Right cardiac atrium (tissue), 5 donors: ENCODE measurements at regions not wholly inside any gene's neighbourhood (a gene's known extent, or its start where the extent isn't known, plus 50 kb on each side); places are given as distances from the start of the nearest gene placed in this dataset.
"Not testable (repeated sequence)": the region's sequence is repeated elsewhere in the genome, so short reads cannot be mapped to it uniquely, and the experiment has no call there.

Experiments
- ATAC-seq, 2 donors: fragments of 200-7000 bp; cut with Tn5 transposase; one replicate each; pipeline versions ENCODE4 v1.8.0 to v1.9.1; 2020; ENCODE audit warnings: moderate library complexity in 2 of 2, mild to moderate bottlenecking in 1 of 2
- DNase-seq, 3 donors: peaks; one replicate each; pipeline ENCODE4 v3.0.0-alpha.2; 2020
- H3K27ac ChIP-seq: one replicate; pipeline ENCODE4 v1.5.1; 2013; ENCODE audit warnings: mild to moderate bottlenecking, low read length, control low read depth, moderate library complexity
- H3K27me3 ChIP-seq: one replicate; pipeline ENCODE4 v1.6.1; 2013; ENCODE audit not compliant: control insufficient read depth, insufficient read depth
- H3K4me1 ChIP-seq: one replicate; pipeline ENCODE4 v1.6.1; 2013; ENCODE audit warnings: low read length; ENCODE audit not compliant: control insufficient read depth, insufficient read depth
- H3K4me3 ChIP-seq: one replicate; pipeline ENCODE4 v1.5.1; 2013; ENCODE audit warnings: low read length, control low read depth
- H3K9me3 ChIP-seq: one replicate; pipeline ENCODE4 v1.6.1; 2013; ENCODE audit warnings: low read length; ENCODE audit not compliant: control insufficient read depth
- WGBS: extraction: QIAGEN DNeasy Blood & Tissue Kit; methylation state at CpG from one replicate; pipeline ENCODE4 v1.1.7; 2013; 5-methylcytosine and 5-hydroxymethylcytosine counted together
- intact Hi-C, 4 donors: fragments of 100-400 bp; cut with DNase I; formaldehyde crosslinking; loops; one replicate each; pipeline versions ENCODE4 v1.11.0 to v1.14.0; 2022 to 2023
- donor health status: healthy with polysubstance abuse.
- donor health status: DM: no; HTN: yes; CAD: no.
- donor health status: DM: no; HTN: no; CAD: no.
- donor health status: DM: no; HTN: yes; CAD: no; lungs with severe emphysema.
- donor health status: DM: yes; HTN: yes; CAD: no.

GRCh38 chr6:76174722-76175121 lies 102.3 kb upstream of the IMPG1 start:
- Histone ChIP-seq H3K4me3 (no peak overlapping the region), H3K27me3 (no peaks in the 10 kb centered on the region), H3K4me1 (no peaks in the 10 kb centered on the region), H3K27ac (no peak overlapping the region), H3K9me3 (no peaks in the 10 kb centered on the region)
- intact Hi-C loops: no loop called here
- no peak for DNase-seq
- WGBS: 57% methylated on average over 1 of the region's 1 CpG
- ATAC-seq: no peak

DNA sequence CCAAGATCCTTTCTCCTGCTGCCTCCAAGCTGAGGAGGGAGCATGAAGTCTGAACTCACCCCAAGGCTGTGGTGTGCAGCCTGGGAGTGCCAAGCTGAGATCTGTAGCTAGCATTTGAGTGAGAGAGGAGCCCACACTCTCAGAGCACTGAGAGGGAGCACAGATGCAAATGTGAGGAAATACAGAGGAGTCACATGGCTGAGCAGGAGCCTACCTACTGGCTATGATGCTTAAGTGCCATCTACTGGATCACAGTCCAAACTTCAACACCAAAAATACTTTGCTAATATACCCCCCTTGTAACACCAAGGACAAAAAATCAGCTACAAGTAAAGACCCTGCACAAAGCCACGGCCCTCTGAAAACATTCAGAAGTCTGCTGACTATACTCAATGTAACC lies 94.4 kb upstream of the IMPG1 start:
- Histone ChIP-seq H3K4me3 (no peak overlapping the region), H3K27me3 (no peaks in the 10 kb centered on the region), H3K4me1 (no peaks in the 10 kb centered on the region), H3K9me3 (no peaks in the 10 kb centered on the region), H3K27ac (no peak overlapping the region)
- intact Hi-C loops: no loop called here
- ATAC-seq: no peak
- 67% methylated on average over 1 of the region's 1 CpG for WGBS
- no peak for DNase-seq

GRCh38 chr6:76166297-76166696 lies 93.8 kb upstream of the IMPG1 start:
- Histone ChIP-seq H3K4me3 (no peak overlapping the region), H3K27ac (no peak overlapping the region), H3K27me3 (no peaks in the 10 kb centered on the region), H3K9me3 (no peaks in the 10 kb centered on the region), H3K4me1 (no peaks in the 10 kb centered on the region)
- intact Hi-C loops: no loop called here
- DNase-seq: no peak
- no peak for ATAC-seq
- WGBS: 87% methylated on average over 6 of the region's 6 CpGs

DNA sequence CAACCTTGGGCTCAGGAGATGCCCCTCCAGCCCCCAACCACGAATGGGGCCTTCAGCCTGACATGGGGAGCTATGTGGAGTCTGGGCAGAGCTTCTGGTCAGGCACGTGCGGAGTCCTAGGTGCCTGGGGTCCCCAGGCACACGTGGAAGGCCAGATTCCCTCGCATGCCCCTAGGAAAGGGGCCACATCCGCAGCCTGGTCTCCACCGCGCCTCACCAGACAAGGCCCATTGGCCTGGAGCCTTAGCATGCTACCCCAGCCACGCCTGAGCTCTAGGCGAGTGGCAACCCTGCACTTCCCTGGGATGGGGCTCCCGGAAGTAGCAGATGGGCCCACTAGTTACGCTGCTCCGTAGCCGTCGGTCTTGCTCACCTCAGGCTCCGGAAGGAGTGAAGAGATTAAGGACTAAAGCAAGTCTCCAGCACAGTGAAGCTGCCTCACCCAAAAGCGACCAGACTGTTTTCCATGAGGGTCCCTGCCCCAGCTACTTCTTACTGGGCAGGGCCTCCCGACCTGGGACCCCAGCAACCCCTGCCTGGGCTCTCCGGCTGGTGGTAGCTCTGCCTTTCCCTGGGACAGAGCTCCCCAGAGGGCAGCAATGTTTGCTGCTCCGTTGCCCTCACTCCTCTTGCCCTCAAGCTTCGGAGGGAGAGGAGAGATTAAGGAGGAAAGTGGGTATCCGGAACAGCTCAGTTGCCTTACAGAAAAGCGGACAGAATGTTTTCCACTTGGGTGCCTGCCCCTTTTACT lies 93.2 kb upstream of the IMPG1 start:
- intact Hi-C loops: no loop called here
- 87% methylated on average over 23 of the region's 23 CpGs for WGBS
- Histone ChIP-seq H3K9me3 (no peaks in the 10 kb centered on the region), H3K4me3 (no peak overlapping the region), H3K4me1 (no peaks in the 10 kb centered on the region), H3K27me3 (no peaks in the 10 kb centered on the region), H3K27ac (no peak overlapping the region)
- no peak for ATAC-seq
- DNase-seq: peak in 1 of 3 donors; percentile 28

- WGBS: 73% methylated on average over 2 of the region's 2 CpGs
- Histone ChIP-seq H3K27me3 (no peaks in the 10 kb centered on the region), H3K4me3 (no peak overlapping the region), H3K27ac (no peak overlapping the region), H3K9me3 (no peaks in the 10 kb centered on the region), H3K4me1 (no peaks in the 10 kb centered on the region)
- intact Hi-C loops: no loop called here
- no peak for ATAC-seq
- no peak for DNase-seq
These were observed 90.3 kb upstream of the IMPG1 start for GRCh38 chr6:76162811-76163210.

- H3K9me3 ChIP-seq, H3K4me1 ChIP-seq, H3K27me3 ChIP-seq, H3K4me3 ChIP-seq, intact Hi-C loops, ATAC-seq, DNase-seq, H3K27ac ChIP-seq: not testable (repeated sequence)
- 80% methylated on average over 6 of the region's 6 CpGs for WGBS
These were observed 85.3 kb upstream of the IMPG1 start for GRCh38 chr6:76157800-76158199.

DNA sequence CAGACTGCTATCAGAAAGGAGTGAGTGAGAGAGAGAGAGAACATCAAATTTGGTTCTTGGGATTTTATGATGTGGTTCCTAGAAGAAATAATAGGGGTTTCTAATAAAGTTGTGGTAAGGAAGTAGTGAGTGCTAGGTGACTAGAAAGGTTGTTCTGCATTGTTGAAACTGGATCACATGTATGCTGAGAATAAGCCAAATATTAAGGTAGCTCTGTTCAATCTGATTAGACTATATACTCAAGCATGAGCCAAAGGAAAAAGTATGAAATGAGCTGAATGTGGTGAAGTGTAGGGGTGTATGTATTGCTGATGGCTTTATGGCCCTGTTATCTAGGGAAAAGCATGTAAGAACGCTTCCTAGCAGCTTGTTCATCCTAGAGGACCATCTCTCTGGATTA lies 63.0 kb upstream of the IMPG1 start:
- DNase-seq (no peak), ATAC-seq (no peak)
- Histone ChIP-seq H3K4me3 (no peak overlapping the region), H3K27me3 (no peaks in the 10 kb centered on the region), H3K27ac (no peak overlapping the region), H3K4me1 (no peaks in the 10 kb centered on the region), H3K9me3 (no peaks in the 10 kb centered on the region)
- WGBS: 58% methylated on average over 1 of the region's 1 CpG
- intact Hi-C loops: no loop called here

DNA sequence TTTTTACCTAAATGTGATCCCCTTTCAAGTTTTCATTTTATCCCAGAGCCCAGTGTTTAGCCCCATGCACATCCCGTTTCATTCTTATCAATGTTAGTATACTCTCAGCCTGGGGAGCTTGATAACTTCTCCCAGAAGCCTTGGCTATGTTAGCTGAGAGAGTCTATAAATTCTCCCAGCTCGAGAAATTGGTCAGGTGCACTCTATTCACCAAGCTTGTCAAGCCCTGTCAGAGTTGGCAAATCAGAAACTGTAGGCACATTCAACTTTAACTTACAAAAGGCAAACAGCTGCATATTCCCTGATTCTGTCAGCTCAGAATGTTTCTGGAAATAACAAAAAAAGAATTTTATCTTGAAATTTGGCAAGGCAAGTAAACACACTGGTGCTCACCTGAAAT lies 62.2 kb upstream of the IMPG1 start:
- H3K27me3 ChIP-seq: no peaks in the 10 kb centered on the region
- H3K4me3 ChIP-seq: no peak overlapping the region
- H3K9me3 ChIP-seq: no peaks in the 10 kb centered on the region
- H3K27ac ChIP-seq: no peak overlapping the region
- H3K4me1 ChIP-seq: no peaks in the 10 kb centered on the region
- WGBS: 33% methylated on average over 2 of the region's 2 CpGs
- intact Hi-C loops: no loop called here
- ATAC-seq (no peak), DNase-seq (no peak)

- intact Hi-C loops: no loop called here
- Histone ChIP-seq H3K9me3 (no peaks in the 10 kb centered on the region), H3K4me1 (no peaks in the 10 kb centered on the region), H3K27me3 (no peaks in the 10 kb centered on the region), H3K4me3 (no peak overlapping the region), H3K27ac (no peak overlapping the region)
- whole genome bisulfite sequencing: 57% methylated on average over 1 of the region's 1 CpG
- DNase-seq: no peak
- no peak for ATAC-seq
These were observed 51.6 kb upstream of the IMPG1 start for GRCh38 chr6:76124018-76124417.
